OCI-M2 (cell line): ENCODE measurements at regions not wholly inside any gene's neighbourhood (a gene's known extent, or its start where the extent isn't known, plus 50 kb on each side); places are given as distances from the start of the nearest gene placed in this dataset.
"Not testable (repeated sequence)": the region's sequence is repeated elsewhere in the genome, so short reads cannot be mapped to it uniquely, and the experiment has no call there.

Experiments used
- DNase-seq: peaks from one replicate; lab custom pipeline; 2025; ENCODE audit not compliant: unreplicated experiment; lab: John Stamatoyannopoulos, UW

DNA sequence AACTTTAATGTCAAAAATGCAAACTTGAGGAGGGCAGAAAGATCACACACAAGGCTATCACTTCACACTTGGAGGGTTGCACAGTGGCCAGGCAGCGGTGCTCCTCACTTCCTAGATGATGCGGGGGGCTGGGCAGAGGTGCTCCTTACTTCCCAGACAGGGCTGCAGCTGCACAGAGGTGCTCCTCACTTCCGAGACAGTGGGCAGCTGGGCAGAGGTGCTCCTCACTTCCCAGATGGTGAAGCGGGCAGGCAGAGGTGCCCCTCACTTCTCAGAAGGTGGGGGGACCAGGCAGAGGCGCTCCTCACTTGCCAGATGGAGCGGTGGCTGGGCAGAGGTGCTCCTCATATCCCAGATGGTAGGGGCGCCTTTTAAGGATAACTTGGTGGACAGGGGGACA, 423.2 kb upstream of the RORB start:
- DNase-seq = no peak

GRCh38 chr9:74078647-74079046, 418.5 kb upstream of the RORB start:
- no peak for DNase-seq

DNA sequence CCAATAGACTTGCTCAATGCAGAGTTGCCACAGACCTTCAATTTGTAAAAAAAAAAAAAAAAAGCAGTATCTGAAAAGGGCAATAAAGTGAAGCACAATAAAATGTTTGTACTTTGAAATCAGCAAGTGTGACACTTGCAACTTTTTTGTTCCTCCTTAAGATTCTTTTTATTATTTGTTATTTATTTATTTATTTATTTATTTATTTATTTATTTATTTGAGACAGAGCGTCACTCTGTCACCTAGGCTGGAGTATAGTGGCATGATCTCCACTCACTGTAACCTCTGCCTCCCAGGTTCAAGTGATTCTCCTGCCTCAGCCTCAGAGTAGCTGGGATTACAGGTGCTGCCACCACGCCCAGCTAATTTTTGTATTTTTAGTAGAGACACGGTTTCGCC, 416.5 kb upstream of the RORB start:
- DNase-seq = not testable (repeated sequence)

DNA sequence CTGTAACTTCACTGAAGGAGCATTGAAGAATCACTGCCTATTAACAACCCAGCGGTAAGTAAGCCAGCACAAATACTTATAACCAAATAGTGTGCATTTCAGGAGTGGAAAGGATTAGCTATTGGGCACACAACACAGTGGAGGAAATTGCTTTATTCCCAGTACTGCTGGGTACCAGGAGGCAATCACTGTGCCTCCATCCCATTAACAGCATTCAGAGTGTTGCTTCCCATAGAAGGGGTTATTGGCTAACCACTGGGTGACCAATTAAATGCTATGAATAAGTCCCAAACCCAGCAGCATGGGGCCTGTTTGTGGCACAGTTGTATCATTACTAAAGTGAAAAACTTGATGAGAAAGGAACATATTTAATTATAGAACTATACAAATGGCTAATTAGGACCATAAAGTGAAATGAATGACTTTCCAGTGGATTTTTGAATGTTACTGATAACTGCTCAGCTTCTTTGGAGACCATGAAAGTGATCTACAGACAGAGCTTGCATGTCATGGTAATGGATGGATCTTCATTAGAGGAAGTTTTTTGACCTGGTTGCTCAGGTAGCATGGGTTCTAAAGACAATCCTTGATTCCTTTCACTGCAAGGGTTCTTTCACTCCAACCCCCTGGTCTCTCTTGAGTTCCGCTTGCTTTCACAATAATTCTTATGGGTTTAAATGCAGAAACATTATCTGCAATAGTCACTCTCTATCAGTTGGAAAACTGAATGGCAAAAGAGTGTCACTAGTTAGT, 413.3 kb upstream of the RORB start:
- no peak for DNase-seq

DNA sequence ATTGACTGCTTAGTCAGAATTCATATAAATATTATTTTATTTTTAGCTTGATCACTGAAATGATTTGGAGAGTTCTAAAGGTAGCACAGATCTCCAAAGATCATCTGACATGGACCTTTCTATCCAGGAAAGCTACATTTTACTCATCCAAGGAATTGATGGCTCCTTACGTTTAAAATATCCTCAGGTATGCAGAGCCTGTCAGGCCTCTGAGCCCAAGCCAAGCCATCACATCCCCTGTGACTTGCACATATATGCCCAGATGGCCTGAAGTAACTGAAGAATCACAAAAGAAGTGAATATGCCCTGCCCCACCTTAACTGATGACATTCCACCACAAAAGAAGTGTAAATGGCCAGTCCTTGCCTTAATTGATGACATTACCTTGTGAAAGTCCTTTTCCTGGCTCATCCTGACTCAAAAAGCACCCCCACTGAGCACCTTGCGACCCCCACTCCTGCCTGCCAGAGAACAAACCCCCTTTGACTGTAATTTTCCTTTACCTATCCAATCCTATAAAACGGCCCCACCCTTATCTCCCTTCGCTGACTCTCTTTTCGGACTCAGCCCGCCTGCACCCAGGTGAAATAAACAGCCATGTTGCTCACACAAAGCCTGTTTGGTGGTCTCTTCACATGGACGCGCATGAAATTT, 411.6 kb upstream of the RORB start:
- DNase-seq = not testable (repeated sequence)

- not testable (repeated sequence) for DNase-seq
These were observed 406.2 kb upstream of the RORB start for GRCh38 chr9:74090921-74091320.

DNA sequence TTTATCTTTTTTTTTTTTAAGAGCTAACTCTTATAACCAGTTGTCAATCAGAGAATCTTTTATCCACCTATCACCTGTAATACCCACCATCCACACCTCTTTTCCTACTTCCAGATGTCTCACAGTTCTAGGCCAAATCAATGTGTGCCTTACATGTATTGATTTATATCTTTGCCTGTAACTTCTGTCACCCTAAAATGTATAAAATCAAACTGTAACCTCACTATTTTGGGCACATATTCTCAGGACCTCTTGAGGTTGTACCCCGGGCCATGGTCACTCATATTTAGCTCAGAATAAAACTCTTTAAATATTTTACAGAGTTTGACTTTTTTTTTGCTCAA, 404.7 kb upstream of the RORB start:
- DNase-seq = no peak

DNA sequence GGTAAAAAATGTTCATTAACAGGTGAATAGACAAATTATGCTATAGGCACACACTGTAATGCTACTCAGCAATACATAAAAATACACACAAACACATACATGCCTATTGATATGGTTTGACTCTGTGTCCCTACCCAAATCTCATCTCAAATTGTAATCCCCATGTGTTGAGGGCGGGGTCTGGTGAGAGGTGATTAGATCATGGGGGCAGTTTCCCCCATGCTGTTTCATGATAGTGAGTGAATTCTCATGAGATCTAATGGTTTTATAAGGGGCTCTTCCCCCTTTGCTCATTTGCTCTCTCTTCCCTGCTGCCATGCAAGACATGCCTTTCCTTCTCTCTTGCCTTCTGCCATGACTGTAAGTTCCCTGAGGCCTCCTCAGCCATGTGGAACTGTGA, 403.1 kb upstream of the RORB start:
- DNase-seq = not testable (repeated sequence)

GRCh38 chr9:74094766-74095165, 402.4 kb upstream of the RORB start:
- no peak for DNase-seq

DNA sequence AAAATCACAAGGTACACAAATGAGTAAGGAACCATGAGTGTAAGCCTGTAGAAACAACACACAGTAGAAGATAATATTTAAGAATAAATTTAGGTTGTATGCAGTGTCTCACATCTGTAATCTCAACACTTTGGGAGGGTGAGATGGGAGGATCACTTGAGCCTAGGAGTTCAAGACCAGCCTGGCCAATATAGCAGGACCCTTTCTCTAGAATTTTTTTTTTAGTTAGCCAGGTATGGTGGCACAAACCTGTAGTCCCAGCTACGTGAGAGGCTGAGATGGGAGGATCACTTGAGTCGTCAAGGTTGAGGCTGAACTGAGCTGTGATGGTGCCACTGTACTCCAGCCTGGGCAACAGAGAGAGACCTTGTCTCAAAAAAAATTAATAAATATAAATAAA, 401.2 kb upstream of the RORB start:
- DNase-seq = no peak

DNA sequence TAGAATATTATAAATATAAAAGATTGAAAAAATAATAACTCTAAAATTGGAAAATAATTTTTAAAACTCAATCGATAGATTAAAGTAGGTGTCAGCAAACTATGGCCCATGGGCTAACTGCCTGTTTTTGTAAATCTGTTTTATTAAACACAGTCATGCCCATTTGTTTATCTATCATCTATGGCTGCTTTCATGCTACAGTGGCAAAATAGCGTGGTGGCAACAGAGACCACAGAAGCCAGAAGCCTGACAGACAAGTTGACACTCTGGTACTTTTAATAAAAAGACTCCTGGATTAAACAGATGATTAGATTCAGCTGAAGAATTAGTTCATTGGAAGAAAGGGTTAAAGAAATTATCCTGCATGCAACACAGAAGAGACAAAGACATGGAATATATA, 400.7 kb upstream of the RORB start:
- no peak for DNase-seq

DNA sequence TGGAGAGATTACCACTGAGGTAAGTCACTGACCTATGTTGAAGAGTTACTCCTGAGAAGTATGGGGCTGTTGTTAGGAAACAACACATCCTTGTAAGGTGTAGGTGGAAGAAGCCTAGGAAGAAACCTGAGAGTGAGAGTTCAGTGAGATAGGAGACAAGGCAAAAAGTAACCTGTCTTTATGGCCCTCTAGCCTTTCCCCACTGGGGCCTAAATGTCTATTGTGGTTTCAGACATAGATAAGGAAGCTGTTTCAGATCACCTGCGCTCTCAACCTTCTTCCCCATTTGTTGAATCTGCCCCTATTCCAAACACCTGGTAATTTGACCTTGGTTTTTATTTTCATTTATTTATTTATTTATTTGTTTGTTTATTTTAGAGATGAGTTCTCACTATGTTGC, 397.1 kb upstream of the RORB start:
- no peak for DNase-seq

DNA sequence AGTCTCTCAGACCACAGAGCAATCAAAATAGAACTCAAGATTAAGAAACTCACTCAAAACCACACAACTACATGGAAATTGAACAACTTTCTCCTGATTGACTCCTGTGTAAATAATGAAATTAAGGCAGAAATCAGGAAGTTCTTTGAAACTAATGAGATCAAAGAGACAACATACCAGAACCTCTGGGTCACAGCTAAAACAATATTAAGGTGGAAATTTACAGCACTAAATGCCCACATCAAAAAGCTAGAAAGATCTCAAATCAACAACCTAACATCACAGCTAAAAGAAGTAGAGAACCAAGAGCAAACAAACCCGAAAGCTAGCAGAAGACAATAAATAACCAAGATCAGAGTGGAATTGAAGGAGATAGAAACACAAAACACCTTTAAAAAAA, 395.0 kb upstream of the RORB start:
- DNase-seq = not testable (repeated sequence)

- DNase-seq = no peak
These were observed 394.4 kb upstream of the RORB start for GRCh38 chr9:74102702-74103101.

DNA sequence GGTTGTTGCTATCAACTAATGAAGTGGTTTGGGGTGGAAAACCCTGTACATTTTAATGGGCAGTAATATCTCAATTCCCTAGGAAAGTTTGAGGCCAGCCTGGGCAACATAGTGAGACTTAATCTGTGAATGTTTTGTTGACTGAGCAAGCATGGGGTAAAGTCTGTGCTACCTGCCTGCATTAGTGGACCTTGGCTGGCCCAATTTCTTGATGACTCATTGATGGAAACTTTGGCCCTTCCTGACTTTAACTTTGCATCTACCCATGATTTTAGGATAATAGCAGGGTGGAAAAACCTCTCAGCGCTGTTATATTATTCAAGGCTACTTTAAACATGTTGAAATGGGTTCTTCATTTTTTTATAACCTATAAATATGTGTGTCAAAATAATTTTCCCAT, 389.4 kb upstream of the RORB start:
- no peak for DNase-seq

DNA sequence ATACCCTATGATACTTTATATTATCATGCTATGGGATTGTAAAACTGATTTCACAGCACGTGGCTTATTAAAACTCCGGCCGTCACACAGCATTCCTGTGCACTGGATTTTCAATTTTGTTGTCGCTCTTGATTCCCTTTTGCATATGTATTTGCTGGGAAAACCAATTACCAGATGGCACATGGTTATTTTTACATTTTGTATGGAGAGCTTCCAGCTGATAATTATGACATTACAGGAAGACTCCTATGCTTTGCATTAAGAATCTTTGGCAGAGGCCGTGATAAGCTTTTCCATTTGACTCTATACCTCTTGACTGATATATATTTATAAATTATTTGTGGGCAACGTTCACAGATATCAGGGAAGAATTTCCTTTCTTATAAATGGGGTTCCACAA, 381.2 kb upstream of the RORB start:
- DNase-seq = no peak

DNA sequence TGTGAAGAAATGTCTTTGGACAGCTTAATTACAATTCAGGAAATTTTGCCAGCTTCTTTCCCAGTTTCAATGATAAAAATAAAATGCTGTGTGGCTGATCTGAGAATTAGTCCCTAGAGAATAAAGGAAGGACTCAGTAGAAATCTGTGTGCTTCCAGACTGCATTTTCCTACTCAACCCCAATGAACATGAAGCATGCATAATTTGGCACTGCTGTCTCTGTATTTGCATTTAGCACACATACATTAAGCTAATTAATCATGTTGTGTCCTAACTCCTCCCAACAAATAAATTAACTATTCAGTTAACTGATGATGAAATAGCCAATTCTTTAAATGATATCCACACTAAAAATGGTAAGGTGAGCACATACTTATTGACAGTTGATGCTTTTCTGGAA, 380.0 kb upstream of the RORB start:
- no peak for DNase-seq

DNA sequence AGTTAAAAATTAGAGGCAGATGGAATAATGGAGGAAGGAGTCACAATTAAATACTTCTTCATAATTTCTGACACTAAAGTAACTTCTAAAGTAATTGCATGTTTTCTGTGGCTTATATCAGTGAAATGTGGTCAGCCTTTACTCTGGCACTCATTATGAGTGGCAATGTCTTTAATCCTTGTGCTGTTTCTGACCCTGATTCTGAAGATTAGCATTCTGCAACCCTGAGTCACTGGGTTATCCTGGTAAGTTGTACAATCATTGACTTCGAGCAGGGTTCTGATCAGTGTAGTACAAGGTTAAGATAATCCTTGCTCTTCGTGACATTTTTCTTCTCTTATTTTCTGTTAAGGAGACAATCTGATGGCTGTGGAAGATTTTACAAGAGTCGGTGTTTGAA, 379.4 kb upstream of the RORB start:
- DNase-seq = no peak

GRCh38 chr9:74120061-74120460, 377.1 kb upstream of the RORB start:
- no peak for DNase-seq

DNA sequence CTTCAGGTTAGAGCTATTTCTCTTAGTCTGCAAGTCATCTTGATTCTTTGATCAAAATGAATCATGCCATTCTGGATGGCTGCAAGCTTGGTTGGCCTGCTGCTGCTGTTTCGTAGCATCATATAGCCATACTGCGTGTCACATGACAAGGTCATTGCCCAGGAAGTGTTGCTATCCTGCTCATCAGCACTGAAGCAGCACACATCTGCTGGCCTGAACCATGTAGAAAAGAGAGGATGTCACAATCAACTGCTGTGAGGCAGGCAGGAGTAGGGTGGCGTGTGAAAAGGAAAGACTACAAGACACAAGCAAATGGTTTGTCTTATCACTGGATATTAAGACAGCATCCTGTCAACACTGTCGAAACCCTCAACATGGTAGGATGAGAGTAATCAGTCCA, 376.7 kb upstream of the RORB start:
- no peak for DNase-seq

GRCh38 chr9:74122216-74122615, 374.9 kb upstream of the RORB start:
- DNase-seq = no peak

GRCh38 chr9:74122661-74123060, 374.5 kb upstream of the RORB start:
- no peak for DNase-seq

DNA sequence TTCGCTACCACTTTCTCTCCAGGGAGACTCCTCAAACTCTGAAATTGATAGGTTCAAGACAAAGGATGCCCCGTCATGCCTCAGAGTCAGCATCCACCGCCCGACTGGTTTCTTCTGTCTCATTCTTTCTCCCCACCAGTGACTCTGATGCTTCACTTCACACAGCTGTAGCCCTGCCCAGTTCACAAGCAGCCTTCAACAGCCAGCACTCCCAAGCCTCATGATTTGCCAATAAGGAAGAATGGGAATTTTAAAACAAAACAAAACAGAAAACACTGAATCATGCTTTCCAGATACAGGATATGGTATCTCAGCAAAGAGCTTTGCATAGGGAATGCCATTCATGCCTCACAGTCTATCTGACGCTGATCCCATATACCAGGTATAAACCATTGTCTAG, 371.2 kb upstream of the RORB start:
- DNase-seq = no peak
